ENCODE measurements at regions not wholly inside any gene's neighbourhood (a gene's known extent, or its start where the extent isn't known, plus 50 kb on each side); places are given as distances from the start of the nearest gene placed in this dataset.

DNA sequence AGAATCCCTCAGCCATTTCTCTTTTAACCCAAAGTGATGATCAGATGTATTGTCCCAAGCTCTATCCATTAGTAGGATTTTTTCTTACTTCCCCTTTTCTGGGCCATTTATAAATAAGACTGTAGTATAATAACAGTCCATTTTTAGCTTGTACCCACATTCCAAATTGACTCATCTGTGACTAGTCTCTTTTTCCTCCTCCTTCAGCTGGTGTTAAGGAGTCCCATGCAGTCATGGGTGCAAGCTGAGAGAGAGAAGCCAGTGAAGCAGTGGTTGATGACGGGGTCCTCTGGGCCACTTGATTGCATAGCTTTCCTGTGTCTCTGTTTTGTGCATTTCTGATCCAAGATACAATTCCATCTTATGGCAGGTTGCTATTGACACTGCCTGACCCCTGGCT, 476.0 kb upstream of the CD180 start:
- no peak for DNase-seq (ENCODE audit: low read depth)
- TF ChIP-seq, protein P1, sequence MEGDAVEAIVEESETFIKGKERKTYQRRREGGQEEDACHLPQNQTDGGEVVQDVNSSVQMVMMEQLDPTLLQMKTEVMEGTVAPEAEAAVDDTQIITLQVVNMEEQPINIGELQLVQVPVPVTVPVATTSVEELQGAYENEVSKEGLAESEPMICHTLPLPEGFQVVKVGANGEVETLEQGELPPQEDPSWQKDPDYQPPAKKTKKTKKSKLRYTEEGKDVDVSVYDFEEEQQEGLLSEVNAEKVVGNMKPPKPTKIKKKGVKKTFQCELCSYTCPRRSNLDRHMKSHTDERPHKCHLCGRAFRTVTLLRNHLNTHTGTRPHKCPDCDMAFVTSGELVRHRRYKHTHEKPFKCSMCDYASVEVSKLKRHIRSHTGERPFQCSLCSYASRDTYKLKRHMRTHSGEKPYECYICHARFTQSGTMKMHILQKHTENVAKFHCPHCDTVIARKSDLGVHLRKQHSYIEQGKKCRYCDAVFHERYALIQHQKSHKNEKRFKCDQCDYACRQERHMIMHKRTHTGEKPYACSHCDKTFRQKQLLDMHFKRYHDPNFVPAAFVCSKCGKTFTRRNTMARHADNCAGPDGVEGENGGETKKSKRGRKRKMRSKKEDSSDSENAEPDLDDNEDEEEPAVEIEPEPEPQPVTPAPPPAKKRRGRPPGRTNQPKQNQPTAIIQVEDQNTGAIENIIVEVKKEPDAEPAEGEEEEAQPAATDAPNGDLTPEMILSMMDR (IDR thresholded peaks at IDR 0.05; ENCODE audit: low read length, missing control alignments), result no peak

DNA sequence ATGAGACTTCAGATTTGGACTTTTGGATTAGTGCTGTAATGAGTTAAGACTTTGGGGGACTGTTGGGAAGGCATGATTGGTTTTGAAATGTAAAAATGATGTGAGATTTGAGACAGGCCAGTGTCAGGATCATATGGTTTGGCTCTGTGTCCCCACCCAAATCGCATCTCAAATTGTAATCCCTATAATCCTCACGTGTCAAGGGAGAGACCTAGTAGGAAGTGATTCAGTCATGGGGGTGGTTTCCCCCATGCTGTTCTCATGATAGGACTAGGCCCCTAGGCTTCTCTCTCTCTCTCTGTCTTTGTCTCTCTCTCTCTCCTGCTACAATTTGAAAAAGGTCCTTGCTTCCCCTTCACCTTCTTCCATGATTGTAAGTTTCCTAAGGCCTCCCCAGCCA, 473.3 kb upstream of the CD180 start:
- TF ChIP-seq, protein P1 (IDR thresholded peaks at IDR 0.05; ENCODE audit: low read length, missing control alignments), result no peak
- DNase-seq (ENCODE audit: low read depth), result no peak
- no peak overlapping the region for H3K4me3 ChIP-seq (replicated peaks; ENCODE audit: low read depth, low read length)

More for the DNA sequence above, 476.0 kb upstream of the CD180 start:
- no peak overlapping the region for H3K4me3 ChIP-seq (replicated peaks; ENCODE audit: low read depth, low read length)

DNA sequence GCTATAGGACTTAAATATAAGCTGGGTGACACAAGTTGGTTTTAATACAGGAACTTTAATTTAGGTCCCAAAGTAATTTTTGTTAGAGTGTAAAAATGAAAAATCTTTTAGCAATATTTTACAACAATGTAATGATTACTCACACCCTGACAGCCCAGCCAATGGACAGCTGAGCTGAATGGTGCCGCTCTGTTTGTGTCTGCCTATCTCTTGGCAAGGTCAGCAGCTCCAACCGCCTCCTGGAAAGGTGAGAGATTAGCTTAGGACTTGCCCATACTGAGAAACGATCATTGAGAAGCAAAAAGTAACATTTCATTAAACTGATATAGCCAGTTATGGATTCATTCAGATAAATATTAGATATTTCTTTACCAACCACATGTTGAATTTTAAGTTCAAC, 463.6 kb upstream of the CD180 start:
- H3K4me3 ChIP-seq (replicated peaks; ENCODE audit: low read depth, low read length), result no peak overlapping the region
- TF ChIP-seq, protein P1 (IDR thresholded peaks at IDR 0.05; ENCODE audit: low read length, missing control alignments), result no peak
- no peak for DNase-seq (ENCODE audit: low read depth)

DNA sequence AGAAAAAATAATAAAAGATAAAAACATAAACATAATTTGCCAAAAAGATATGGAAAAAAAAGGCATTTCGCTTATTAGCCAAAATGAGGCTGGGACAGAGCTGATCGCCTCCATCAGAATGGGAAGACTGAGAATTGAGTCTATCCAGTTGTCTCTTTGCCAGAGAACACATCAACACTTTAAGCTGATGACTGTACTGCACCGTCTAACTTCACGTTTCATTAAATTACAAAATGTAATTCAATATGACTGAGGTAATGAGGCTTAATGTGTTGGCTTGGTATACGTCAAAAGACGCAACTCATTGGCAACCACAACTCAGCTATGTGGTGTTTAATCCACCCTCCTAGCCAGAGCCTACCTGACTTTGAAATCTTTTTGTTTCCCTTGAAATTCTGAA, 462.7 kb upstream of the CD180 start:
- no peak overlapping the region for H3K4me3 ChIP-seq (replicated peaks; ENCODE audit: low read depth, low read length)
- TF ChIP-seq, protein P1 (IDR thresholded peaks at IDR 0.05; ENCODE audit: low read length, missing control alignments), result no peak
- DNase-seq (ENCODE audit: low read depth), result no peak

DNA sequence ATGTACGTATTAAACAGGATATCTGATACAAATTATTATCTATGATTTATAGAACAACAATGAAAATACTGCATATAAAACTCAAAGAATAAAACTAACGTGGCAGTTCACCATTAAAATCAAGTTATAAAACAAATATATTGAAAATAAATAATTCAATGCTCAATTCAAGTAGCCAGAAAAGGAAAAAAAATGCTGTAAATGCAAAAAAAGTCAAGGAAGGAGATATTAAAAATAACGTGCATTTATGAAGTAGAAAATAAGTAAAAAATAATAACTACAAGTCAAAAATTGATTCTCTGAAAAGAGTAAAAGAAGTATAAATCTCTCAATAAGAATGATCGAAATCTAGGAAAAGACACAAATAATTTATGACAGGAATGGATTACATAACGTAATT, 460.5 kb upstream of the CD180 start:
- no peak for DNase-seq (ENCODE audit: low read depth)
- TF ChIP-seq, protein P1 (IDR thresholded peaks at IDR 0.05; ENCODE audit: low read length, missing control alignments), result no peak
- no peak overlapping the region for H3K4me3 ChIP-seq (replicated peaks; ENCODE audit: low read depth, low read length)

DNA sequence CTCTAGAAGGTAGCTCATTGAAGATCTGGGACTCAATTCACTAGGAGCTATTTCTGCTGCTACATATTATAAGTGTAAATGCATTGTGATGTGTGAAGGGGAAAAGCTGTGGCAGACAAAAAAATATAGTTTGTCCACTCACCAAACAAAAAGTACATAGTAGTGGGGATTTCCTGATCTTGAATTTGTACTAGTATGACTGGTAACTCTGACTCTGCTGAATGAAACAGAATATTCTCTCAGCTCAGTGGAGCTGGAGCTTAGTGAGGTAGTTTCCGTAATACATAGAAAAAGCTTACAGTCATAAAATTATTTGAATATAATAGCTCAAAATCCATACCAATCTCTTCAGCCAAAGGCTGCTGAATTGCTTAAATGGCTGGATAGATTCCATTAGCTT, 455.6 kb upstream of the CD180 start:
- H3K4me3 ChIP-seq (replicated peaks; ENCODE audit: low read depth, low read length), result no peak overlapping the region
- TF ChIP-seq, protein P1 (IDR thresholded peaks at IDR 0.05; ENCODE audit: low read length, missing control alignments), result no peak
- no peak for DNase-seq (ENCODE audit: low read depth)

DNA sequence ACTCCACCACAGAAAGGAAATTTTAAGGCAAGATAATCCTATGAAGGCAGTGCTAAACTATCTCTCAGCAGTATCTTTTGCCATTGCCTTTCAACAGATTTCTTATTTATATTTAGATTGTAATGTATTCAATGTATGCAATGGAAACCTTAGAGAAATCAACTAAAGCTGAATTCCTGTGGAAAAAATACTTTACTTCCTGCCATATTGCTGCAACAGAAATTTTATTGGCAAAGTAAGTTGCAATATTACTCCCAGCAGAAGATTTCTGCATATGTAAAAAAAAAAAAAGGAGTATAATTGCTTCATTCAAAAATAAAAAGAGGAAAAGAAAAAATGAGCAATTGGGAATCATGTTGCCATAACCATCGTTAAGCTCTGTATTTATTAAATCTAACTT, 454.6 kb upstream of the CD180 start:
- H3K4me3 ChIP-seq (replicated peaks; ENCODE audit: low read depth, low read length), result no peak overlapping the region
- no peak for DNase-seq (ENCODE audit: low read depth)
- TF ChIP-seq, protein P1 (IDR thresholded peaks at IDR 0.05; ENCODE audit: low read length, missing control alignments), result no peak
